H1 (cell line): ENCODE measurements at regions not wholly inside any gene's neighbourhood (a gene's known extent, or its start where the extent isn't known, plus 50 kb on each side); places are given as distances from the start of the nearest gene placed in this dataset.

ENCODE experiments used
- CTCF ChIA-PET: fragments of 300-600 bp; sonication (Branson Sonifier 250); formaldehyde crosslinking; loops from one replicate; lab custom pipeline; 2021; ENCODE audit not compliant: partially characterized antibody; lab: Charles Lee
- POLR2A ChIA-PET: fragments of 300-600 bp; sonication (Branson Sonifier 250); formaldehyde crosslinking; loops from one replicate; lab custom pipeline; 2021; ENCODE audit warnings: inconsistent platforms; ENCODE audit not compliant: partially characterized antibody; lab: Charles Lee
- DNase-seq, 2 experiments: peaks; one replicate each; pipeline versions ENCODE4 v3.0.0 to v3.0.0-alpha.2; 2010 to 2022; ENCODE audit warnings: low spot score in 2 of 2, low read depth in 1 of 2, mixed read lengths in 1 of 2
- FAIRE-seq: peaks from 2 replicates; lab custom pipeline; 2011; peaks lifted over from hg19 to GRCh38; lab: Jason Lieb, UNC
- H2AFZ ChIP-seq: 2 replicates; pipeline ENCODE4 v1.8.1; 2012; ENCODE audit warnings: low read length, inconsistent platforms
- H2AK5ac ChIP-seq: 2 replicates; pipeline ENCODE4 v1.6.1; 2013; ENCODE audit warnings: low read depth, low read length
- H2BK120ac ChIP-seq: replicated peaks from 2 replicates; pipeline ENCODE3; 2013; ENCODE audit warnings: low read depth, low read length, inconsistent platforms
- H2BK12ac ChIP-seq: 2 replicates; pipeline ENCODE4 v1.6.1; 2013; ENCODE audit warnings: low read depth, low read length
- H2BK15ac ChIP-seq: 2 replicates; pipeline ENCODE4 v1.6.1; 2013; ENCODE audit warnings: low read length
- H2BK20ac ChIP-seq: 2 replicates; pipeline ENCODE4 v1.6.1; 2013; ENCODE audit warnings: low read length
- H2BK5ac ChIP-seq: 2 replicates; pipeline ENCODE4 v1.6.1; 2013; ENCODE audit warnings: low read depth, low read length
- H3K14ac ChIP-seq: 2 replicates; pipeline ENCODE4 v1.6.1; 2013; ENCODE audit warnings: inconsistent platforms; ENCODE audit not compliant: insufficient read length
- H3K18ac ChIP-seq: 2 replicates; pipeline ENCODE4 v1.6.1; 2013; ENCODE audit warnings: low read length; ENCODE audit errors: extremely low read depth
- H3K23ac ChIP-seq: 2 replicates; pipeline ENCODE4 v1.6.1; 2013; ENCODE audit warnings: inconsistent platforms; ENCODE audit not compliant: insufficient read length
- H3K23me2 ChIP-seq: 2 replicates; pipeline ENCODE4 v1.6.1; 2013; ENCODE audit warnings: low read depth, low read length
- H3K27ac ChIP-seq: 2 replicates; pipeline ENCODE4 v1.6.1; 2011; ENCODE audit warnings: low read depth, low read length, inconsistent platforms
- H3K27me3 ChIP-seq, 4 experiments: replicated peaks in 1 of 4; 1 replicate in 1 of 4; 2 replicates in 3 of 4; pipeline versions ENCODE4 v1.6.1 to v1.8.1; 2011 to 2013; ENCODE audit warnings: low read length in 3 of 4, mild to moderate bottlenecking in 3 of 4, inconsistent platforms in 2 of 4, mixed read lengths in 2 of 4, moderate library complexity in 1 of 4; ENCODE audit not compliant: control insufficient read depth in 3 of 4, insufficient read depth in 3 of 4; ENCODE audit errors: extremely low read depth in 1 of 4
- H3K36me3 ChIP-seq, 4 experiments: 2 replicates each; pipeline versions ENCODE4 v1.6.1 to v1.8.1; 2011 to 2013; ENCODE audit warnings: mild to moderate bottlenecking in 4 of 4, low read length in 3 of 4, moderate library complexity in 2 of 4, control low read depth in 1 of 4, inconsistent platforms in 1 of 4; ENCODE audit not compliant: insufficient read depth in 4 of 4, control insufficient read depth in 2 of 4
- H3K4ac ChIP-seq: replicated peaks from 2 replicates; pipeline ENCODE3; 2013; ENCODE audit warnings: low read length, low read depth, mixed read lengths, inconsistent platforms; ENCODE audit not compliant: insufficient read length
- H3K4me1 ChIP-seq, 4 experiments: replicated peaks in 1 of 4; 1 replicate in 1 of 4; 2 replicates in 3 of 4; pipeline versions ENCODE4 v1.6.1 to v1.8.1; 2011 to 2013; ENCODE audit warnings: low read length in 3 of 4, inconsistent platforms in 2 of 4, mixed read lengths in 1 of 4; ENCODE audit not compliant: insufficient read depth in 4 of 4, control insufficient read depth in 3 of 4
- H3K4me2 ChIP-seq, 2 experiments: 2 replicates each; pipeline versions ENCODE4 v1.6.1 to v1.8.1; 2011 to 2013; ENCODE audit warnings: low read depth in 2 of 2, low read length in 2 of 2, control low read depth in 1 of 2, inconsistent platforms in 1 of 2, mild to moderate bottlenecking in 1 of 2; ENCODE audit not compliant: insufficient read depth in 1 of 2
- H3K4me3 ChIP-seq, 4 experiments: fragments of 200-600, 300-600 bp in 1 of 4; sonication (generic), shearing (Covaris generic), sonication (Bioruptor Twin) in 1 of 4; 2 replicates each; pipeline versions ENCODE4 v1.5.1 to v1.8.1; 2011 to 2016; ENCODE audit warnings: low read length in 4 of 4, low read depth in 3 of 4, control low read depth in 2 of 4, inconsistent platforms in 2 of 4, mild to moderate bottlenecking in 2 of 4, mixed read lengths in 1 of 4, moderate library complexity in 1 of 4; ENCODE audit not compliant: insufficient read depth in 2 of 4; ENCODE audit errors: extremely low read depth in 1 of 4
- H3K56ac ChIP-seq: replicated peaks from 2 replicates; pipeline ENCODE3; 2013; ENCODE audit warnings: low read depth, mild to moderate bottlenecking, mixed read lengths, low read length, inconsistent platforms; ENCODE audit not compliant: insufficient read length
- H3K79me1 ChIP-seq: 2 replicates; pipeline ENCODE4 v1.6.1; 2013; ENCODE audit warnings: low read depth, low read length, control low read depth
- H3K79me2 ChIP-seq, 2 experiments: 2 replicates each; pipeline versions ENCODE4 v1.6.1 to v1.8.1; 2012 to 2013; ENCODE audit warnings: low read length in 2 of 2, mild to moderate bottlenecking in 2 of 2, inconsistent platforms in 1 of 2; ENCODE audit not compliant: insufficient read depth in 2 of 2, control insufficient read depth in 1 of 2
- H3K9ac ChIP-seq, 4 experiments: replicated peaks in 1 of 4; 1 replicate in 1 of 4; 2 replicates in 3 of 4; pipeline versions ENCODE4 v1.6.1 to v1.8.1; 2011 to 2013; ENCODE audit warnings: low read depth in 3 of 4, low read length in 3 of 4, control low read depth in 2 of 4, mild to moderate bottlenecking in 2 of 4, moderate library complexity in 2 of 4, inconsistent platforms in 1 of 4; ENCODE audit errors: extremely low read depth in 1 of 4
- H3K9me3 ChIP-seq, 2 experiments: 2 replicates each; pipeline versions ENCODE4 v1.6.1 to v1.8.1; 2012 to 2013; ENCODE audit warnings: mild to moderate bottlenecking in 2 of 2, moderate library complexity in 2 of 2, control low read depth in 1 of 2, inconsistent platforms in 1 of 2, low read depth in 1 of 2, low read length in 1 of 2, mixed read lengths in 1 of 2; ENCODE audit not compliant: insufficient read depth in 2 of 2
- H4K20me1 ChIP-seq, 2 experiments: replicated peaks in 1 of 2; 2 replicates each; pipeline versions ENCODE3 to v1.8.1; 2011 to 2013; ENCODE audit warnings: inconsistent platforms in 2 of 2, low read length in 2 of 2, mild to moderate bottlenecking in 1 of 2; ENCODE audit not compliant: insufficient read depth in 2 of 2, control insufficient read depth in 1 of 2
- H4K5ac ChIP-seq: 2 replicates; pipeline ENCODE4 v1.6.1; 2013; ENCODE audit warnings: low read length, low read depth, mixed read lengths, inconsistent platforms; ENCODE audit not compliant: insufficient read length
- H4K8ac ChIP-seq: 2 replicates; pipeline ENCODE4 v1.8.0; 2013; ENCODE audit warnings: mild to moderate bottlenecking, moderate library complexity, low read length, inconsistent platforms; ENCODE audit not compliant: insufficient read depth; ENCODE audit errors: extremely low read depth
- H4K91ac ChIP-seq: replicated peaks from 2 replicates; pipeline ENCODE3; 2013; ENCODE audit warnings: low read length, mixed read lengths, inconsistent platforms; ENCODE audit not compliant: insufficient read length
- CHD1 ChIP-seq: IDR thresholded peaks from 2 replicates; pipeline ENCODE4 v1.6.1; 2012; ENCODE audit warnings: low read depth, low read length, improper control_type of control experiment
- RBBP5 ChIP-seq: IDR thresholded peaks from 2 replicates; pipeline ENCODE4 v1.7.1; 2012; ENCODE audit warnings: low read depth, mild to moderate bottlenecking, inconsistent platforms, low read length, moderate library complexity, borderline replicate concordance
- WGBS, 2 experiments: shearing (Covaris generic) in 1 of 2; methylation state at CpG; one replicate each; pipeline versions ENCODE4 v1.1.6 to v1.1.7; 2013 to 2015; ENCODE audit warnings: low lambda C conversion rate in 2 of 2, mixed read lengths in 2 of 2, inconsistent platforms in 1 of 2, low coverage in 1 of 2, missing lambda C conversion rate in 1 of 2; ENCODE audit not compliant: insufficient replicate concordance in 2 of 2, insufficient coverage in 1 of 2, insufficient read length in 1 of 2; ENCODE audit errors: extremely low coverage in 1 of 2, missing lambda C conversion rate in 1 of 2; 5-methylcytosine and 5-hydroxymethylcytosine counted together

- no peak overlapping the region for H2AK5ac ChIP-seq
- no peak overlapping the region for H2BK15ac ChIP-seq
- no peak overlapping the region for H3K4me3 ChIP-seq
- H3K9me3 ChIP-seq = no peaks in the 10 kb centered on the region
- H2BK120ac ChIP-seq = no peak overlapping the region
- H2BK5ac ChIP-seq = no peak overlapping the region
- no peak overlapping the region for H3K27ac ChIP-seq
- H3K23me2 ChIP-seq = no peaks in the 10 kb centered on the region
- H3K56ac ChIP-seq = no peak overlapping the region
- H4K91ac ChIP-seq = no peak overlapping the region
- H3K4ac ChIP-seq = no peak overlapping the region
- no peak for FAIRE-seq
- 87% methylated on average over 8 of the region's 8 CpGs; no CpG with 5 or more reads in 1 of the 2 experiments for WGBS, 2 experiments
- H3K36me3 ChIP-seq = no peaks in the 10 kb centered on the region
- no peaks in the 10 kb centered on the region for H3K27me3 ChIP-seq
- H2AFZ ChIP-seq = no peak overlapping the region
- ChIA-PET POLR2A (interaction anchor here (0.6 kb wide), 2 partner anchors 111 to 387 kb away, joined by 3 to 4 read pairs; no protein-coding TSS in a partner anchor), CTCF (interaction anchor here (0.6 to 1.4 kb wide), 5 partner anchors 39 to 276 kb away, joined by 3 to 4 read pairs (median 3); no protein-coding TSS in a partner anchor)
- no peaks in the 10 kb centered on the region for H3K79me2 ChIP-seq
- no peaks in the 10 kb centered on the region for H4K20me1 ChIP-seq
- no peak overlapping the region for H3K18ac ChIP-seq
- no peak overlapping the region for H2BK12ac ChIP-seq
- H4K5ac ChIP-seq = no peak overlapping the region
- no peak for DNase-seq
- no peaks in the 10 kb centered on the region for H3K4me1 ChIP-seq
- H2BK20ac ChIP-seq = no peak overlapping the region
- no peak overlapping the region for H3K4me2 ChIP-seq
- no peak overlapping the region for H3K14ac ChIP-seq
- no peak overlapping the region for H3K23ac ChIP-seq
- H3K79me1 ChIP-seq = no peaks in the 10 kb centered on the region
- TF ChIP-seq RBBP5 (no peak), CHD1 (no peak)
- TF ChIP-seq, all 59 proteins: peak for 0
- Histone ChIP-seq H3K9ac (no peak overlapping the region), H4K8ac (no peak overlapping the region)
These were observed 64.1 kb downstream of the MRPL57 start for GRCh38 chr13:21240586-21240985.
